ENCODE measurements at regions not wholly inside any gene's neighbourhood (a gene's known extent, or its start where the extent isn't known, plus 50 kb on each side); places are given as distances from the start of the nearest gene placed in this dataset.

DNA sequence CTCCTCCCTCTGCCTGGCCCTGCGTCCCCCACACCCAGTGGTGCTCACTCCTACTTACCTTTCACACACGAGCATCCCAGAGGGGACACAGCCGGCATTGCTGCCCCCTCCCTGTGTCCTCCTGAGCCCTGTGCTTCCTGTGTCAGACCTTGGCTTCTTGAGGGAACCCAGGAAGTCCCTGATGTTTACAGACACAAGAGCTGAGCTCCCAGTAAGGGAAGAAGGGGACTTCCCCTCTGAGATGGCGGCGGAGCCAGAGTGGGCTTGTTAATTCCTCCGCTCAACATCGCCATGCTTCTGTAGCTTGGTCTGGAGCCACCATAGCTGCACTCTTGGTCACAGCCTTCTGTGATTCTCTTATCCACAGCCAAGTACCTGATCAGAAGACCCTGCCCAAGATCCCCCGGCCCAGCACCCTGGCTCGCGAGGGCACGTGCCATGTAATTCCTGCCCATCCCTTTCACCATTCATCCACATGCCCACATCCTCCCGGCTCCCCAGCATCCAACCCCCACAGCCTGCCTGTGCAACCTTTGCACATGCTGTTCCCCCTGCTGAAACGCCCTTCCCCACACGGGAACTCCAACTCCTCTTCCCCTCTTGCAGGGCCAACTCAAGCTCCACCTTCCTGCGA, 127.4 kb upstream of the FOXF1 start:
- Histone ChIP-seq H3K36me3 (ENCODE audit: control insufficient read depth in 1 of 2, insufficient read depth in 2 of 2, low read length in 2 of 2) (no peaks in the 10 kb centered on the region), H3K27me3 (ENCODE audit: insufficient read depth, low read length) (no peaks in the 10 kb centered on the region), H3K4me2 (ENCODE audit: low read length) (peak overlapping the region; percentile 1; the same call in 1 of the 2 replicates), H3K4me1 (ENCODE audit: control insufficient read depth in 1 of 2, insufficient read depth in 2 of 2, low read length in 2 of 2) (peaks cover 12 to 33% of the 10 kb centered on the region in 2 experiments), H3K9me3 (ENCODE audit: control insufficient read depth in 1 of 2, insufficient read depth in 1 of 2, low read depth in 1 of 2, low read length in 2 of 2) (no peaks in the 10 kb centered on the region), H3K4me3 (replicated peaks in 1 of 2; ENCODE audit: low read depth in 1 of 2, low read length in 2 of 2) (no peak overlapping the region), H3K9me2 (ENCODE audit: insufficient read depth) (no peaks in the 10 kb centered on the region), H4K20me1 (ENCODE audit: insufficient read depth) (no peaks in the 10 kb centered on the region), H2AFZ (ENCODE audit: low read depth, low read length, poor library complexity, severe bottlenecking) (peak overlapping the region; percentile 48), H3K9ac (ENCODE audit: low read length) (no peak overlapping the region), H3K27ac (ENCODE audit: low read depth, low read length) (no peak overlapping the region), H3K79me2 (ENCODE audit: insufficient read depth, low read length) (no peaks in the 10 kb centered on the region)
- POLR2A ChIA-PET = interaction anchor here (1.8 kb wide), 1 partner anchor 28 kb away, joined by 5 read pairs; no protein-coding TSS in a partner anchor
- DNase-seq (ENCODE audit: low read depth, low spot score) (no peak), ATAC-seq (no peak)
- intact Hi-C loops (cut with micrococcal nuclease) = no loop called here
- BruUV-seq (replicated peaks) = no TSS peak
- CTCF ChIA-PET = no interaction called here
- no peak for TF ChIP-seq TCF7L2 (IDR thresholded peaks at IDR 0.05; ENCODE audit: borderline replicate concordance, extremely low read depth, insufficient read depth, insufficient read length)
- no peak for TF ChIP-seq JUND (IDR thresholded peaks at IDR 0.05)
- no peak for TF ChIP-seq ZNF274 (IDR thresholded peaks at IDR 0.05; ENCODE audit: low read depth, low read length)
- TF ChIP-seq EZH2phosphoT487 (IDR thresholded peaks at IDR 0.05; ENCODE audit: borderline replicate concordance) = no peak
- no peak for TF ChIP-seq EZH2 (IDR thresholded peaks at IDR 0.05)
- TF ChIP-seq CBX3 (IDR thresholded peaks at IDR 0.05; ENCODE audit: low read depth) = no peak
- TF ChIP-seq, protein P1, sequence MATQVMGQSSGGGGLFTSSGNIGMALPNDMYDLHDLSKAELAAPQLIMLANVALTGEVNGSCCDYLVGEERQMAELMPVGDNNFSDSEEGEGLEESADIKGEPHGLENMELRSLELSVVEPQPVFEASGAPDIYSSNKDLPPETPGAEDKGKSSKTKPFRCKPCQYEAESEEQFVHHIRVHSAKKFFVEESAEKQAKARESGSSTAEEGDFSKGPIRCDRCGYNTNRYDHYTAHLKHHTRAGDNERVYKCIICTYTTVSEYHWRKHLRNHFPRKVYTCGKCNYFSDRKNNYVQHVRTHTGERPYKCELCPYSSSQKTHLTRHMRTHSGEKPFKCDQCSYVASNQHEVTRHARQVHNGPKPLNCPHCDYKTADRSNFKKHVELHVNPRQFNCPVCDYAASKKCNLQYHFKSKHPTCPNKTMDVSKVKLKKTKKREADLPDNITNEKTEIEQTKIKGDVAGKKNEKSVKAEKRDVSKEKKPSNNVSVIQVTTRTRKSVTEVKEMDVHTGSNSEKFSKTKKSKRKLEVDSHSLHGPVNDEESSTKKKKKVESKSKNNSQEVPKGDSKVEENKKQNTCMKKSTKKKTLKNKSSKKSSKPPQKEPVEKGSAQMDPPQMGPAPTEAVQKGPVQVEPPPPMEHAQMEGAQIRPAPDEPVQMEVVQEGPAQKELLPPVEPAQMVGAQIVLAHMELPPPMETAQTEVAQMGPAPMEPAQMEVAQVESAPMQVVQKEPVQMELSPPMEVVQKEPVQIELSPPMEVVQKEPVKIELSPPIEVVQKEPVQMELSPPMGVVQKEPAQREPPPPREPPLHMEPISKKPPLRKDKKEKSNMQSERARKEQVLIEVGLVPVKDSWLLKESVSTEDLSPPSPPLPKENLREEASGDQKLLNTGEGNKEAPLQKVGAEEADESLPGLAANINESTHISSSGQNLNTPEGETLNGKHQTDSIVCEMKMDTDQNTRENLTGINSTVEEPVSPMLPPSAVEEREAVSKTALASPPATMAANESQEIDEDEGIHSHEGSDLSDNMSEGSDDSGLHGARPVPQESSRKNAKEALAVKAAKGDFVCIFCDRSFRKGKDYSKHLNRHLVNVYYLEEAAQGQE (IDR thresholded peaks at IDR 0.05; ENCODE audit: low read depth) = no peak
- no peak for TF ChIP-seq ELF1 (IDR thresholded peaks at IDR 0.05; ENCODE audit: borderline replicate concordance, low read depth)
- TF ChIP-seq SP1 (IDR thresholded peaks at IDR 0.05; ENCODE audit: low read depth) = no peak
- no peak for TF ChIP-seq ATF3 (IDR thresholded peaks at IDR 0.05)
- TF ChIP-seq RAD21 (IDR thresholded peaks at IDR 0.05; ENCODE audit: low read depth) = no peak
- no peak for TF ChIP-seq FOSL1 (IDR thresholded peaks at IDR 0.05; ENCODE audit: low read depth)
- TF ChIP-seq MAX (IDR thresholded peaks at IDR 0.05) = no peak
- no peak for TF ChIP-seq POLR2AphosphoS5 (IDR thresholded peaks at IDR 0.05; ENCODE audit: low read depth, low read length)
- TF ChIP-seq SRF (IDR thresholded peaks at IDR 0.05; ENCODE audit: low read depth) = no peak
- TF ChIP-seq POLR2A (IDR thresholded peaks at IDR 0.05; ENCODE audit: borderline replicate concordance, extremely low read depth, insufficient read depth, insufficient read length) = no peak
- TF ChIP-seq YY1 (IDR thresholded peaks at IDR 0.05; ENCODE audit: extremely low read depth, insufficient replicate concordance, low read depth, low read length) = no peak
- no peak for TF ChIP-seq SIN3A (IDR thresholded peaks at IDR 0.05; ENCODE audit: low read depth)
- RAD21 ChIA-PET (ENCODE audit: low non-redundant PET in 1 of 2, low total read pairs in 2 of 2, uncharacterized antibody in 2 of 2, unreplicated experiment in 2 of 2) = no interaction called here
